ENCODE measurements at regions not wholly inside any gene's neighbourhood (a gene's known extent, or its start where the extent isn't known, plus 50 kb on each side); places are given as distances from the start of the nearest gene placed in this dataset.

- Histone ChIP-seq H3K36me3 (ENCODE audit: control insufficient read depth in 2 of 2, extremely low read depth in 1 of 2, insufficient read depth in 2 of 2, low read length in 2 of 2) (no peaks in the 10 kb centered on the region), H3K4me1 (ENCODE audit: control insufficient read depth, extremely low read depth, insufficient read depth, low read length) (peaks cover 68% of the 10 kb centered on the region), H3K4me2 (ENCODE audit: insufficient read depth, low read length) (peak overlapping the region; percentile 32), H3K9me1 (replicated peaks; ENCODE audit: control insufficient read depth, extremely low read depth, insufficient read depth, low read length) (no peaks in the 10 kb centered on the region), H3K4me3 (replicated peaks in 1 of 3; ENCODE audit: insufficient read depth in 1 of 3, low read depth in 1 of 3, low read length in 3 of 3) (no peak overlapping the region), H3K9me3 (replicated peaks; ENCODE audit: control insufficient read depth, insufficient read depth, low read length) (no peaks in the 10 kb centered on the region), H3K27me3 (ENCODE audit: control insufficient read depth in 2 of 2, insufficient read depth in 2 of 2, low read length in 2 of 2) (no peaks in the 10 kb centered on the region), H3K79me2 (ENCODE audit: control insufficient read depth, insufficient read depth, low read length) (peaks cover 3% of the 10 kb centered on the region), H2AFZ (ENCODE audit: low read depth, low read length) (no peak overlapping the region), H4K20me1 (replicated peaks; ENCODE audit: control insufficient read depth, extremely low read depth, insufficient read depth, low read length) (no peaks in the 10 kb centered on the region), H3K27ac (ENCODE audit: insufficient read depth, low read depth, low read length) (peak overlapping the region; percentile 100), H3K9ac (replicated peaks; ENCODE audit: extremely low read depth, insufficient read depth, low read length) (peak overlapping the region; percentile 87)
- CTCF ChIA-PET, result no interaction called here
- peak; percentile 24 for FAIRE-seq
- no TSS peak for BruUV-seq (replicated peaks)
- dilution Hi-C loops (cut with MboI; ENCODE audit: extremely low pct_ligation_motif_present, low sequenced_read_pairs) (no loop called here), intact Hi-C loops (cut with micrococcal nuclease) (no loop called here)
- no peak for DNase-seq (ENCODE audit: low read depth, low spot score)
- TF ChIP-seq POLR2AphosphoS5 (IDR thresholded peaks at IDR 0.05; ENCODE audit: insufficient read depth, low read depth, low read length), result no peak
- TF ChIP-seq FOS (IDR thresholded peaks at IDR 0.05; ENCODE audit: borderline replicate concordance, insufficient read depth, low read length), result no peak
- TF ChIP-seq MYC (IDR thresholded peaks at IDR 0.05; ENCODE audit: low read depth, low read length), result no peak
- POLR2A ChIA-PET, result no interaction called here
Measured at GRCh38 chr12:65653946-65654629, 170.2 kb upstream of the HMGA2 start.

GRCh38 chr12:65655074-65655493 is 169.2 kb upstream of the HMGA2 start:
- Histone ChIP-seq H3K9me3 (replicated peaks; ENCODE audit: control insufficient read depth, insufficient read depth, low read length) (no peaks in the 10 kb centered on the region), H3K9me1 (replicated peaks; ENCODE audit: control insufficient read depth, extremely low read depth, insufficient read depth, low read length) (no peaks in the 10 kb centered on the region), H3K9ac (replicated peaks; ENCODE audit: extremely low read depth, insufficient read depth, low read length) (peak overlapping the region; percentile 87), H3K27me3 (ENCODE audit: control insufficient read depth in 2 of 2, insufficient read depth in 2 of 2, low read length in 2 of 2) (no peaks in the 10 kb centered on the region), H4K20me1 (replicated peaks; ENCODE audit: control insufficient read depth, extremely low read depth, insufficient read depth, low read length) (no peaks in the 10 kb centered on the region), H3K36me3 (ENCODE audit: control insufficient read depth in 2 of 2, extremely low read depth in 1 of 2, insufficient read depth in 2 of 2, low read length in 2 of 2) (peaks cover 0 to 2% of the 10 kb centered on the region in 2 experiments), H3K4me3 (replicated peaks in 1 of 3; ENCODE audit: insufficient read depth in 1 of 3, low read depth in 1 of 3, low read length in 3 of 3) (peak overlapping the region in 2 of 3 experiments; percentile 50 to 52), H3K4me2 (ENCODE audit: insufficient read depth, low read length) (peak overlapping the region; percentile 90), H3K27ac (ENCODE audit: insufficient read depth, low read depth, low read length) (peak overlapping the region; percentile 100), H2AFZ (ENCODE audit: low read depth, low read length) (peak overlapping the region; percentile 70), H3K79me2 (ENCODE audit: control insufficient read depth, insufficient read depth, low read length) (peaks cover 3% of the 10 kb centered on the region), H3K4me1 (ENCODE audit: control insufficient read depth, extremely low read depth, insufficient read depth, low read length) (peaks cover 69% of the 10 kb centered on the region)
- no TSS peak for BruUV-seq (replicated peaks)
- CTCF ChIA-PET, result no interaction called here
- dilution Hi-C loops (cut with MboI; ENCODE audit: extremely low pct_ligation_motif_present, low sequenced_read_pairs), result no loop called here
- peak; percentile 71 for TF ChIP-seq POLR2AphosphoS5 (IDR thresholded peaks at IDR 0.05; ENCODE audit: insufficient read depth, low read depth, low read length)
- TF ChIP-seq EZH2 (IDR thresholded peaks at IDR 0.05; ENCODE audit: borderline replicate concordance, low read depth, low read length, severe bottlenecking), result no peak
- no peak for TF ChIP-seq MAX (IDR thresholded peaks at IDR 0.05; ENCODE audit: insufficient read depth, insufficient read length)
- TF ChIP-seq MYC (IDR thresholded peaks at IDR 0.05; ENCODE audit: low read depth, low read length), result no peak
- peak; percentile 88 for TF ChIP-seq GATA2 (IDR thresholded peaks at IDR 0.05; ENCODE audit: insufficient read depth, insufficient read length, low read depth, low read length)
- peak; percentile 92 for TF ChIP-seq FOS (IDR thresholded peaks at IDR 0.05; ENCODE audit: borderline replicate concordance, insufficient read depth, low read length)
- TF ChIP-seq JUN (IDR thresholded peaks at IDR 0.05; ENCODE audit: borderline replicate concordance, insufficient read depth, insufficient read length, low read depth), result peak; percentile 9
- peak; percentile 71 for TF ChIP-seq POLR2A (IDR thresholded peaks at IDR 0.05; ENCODE audit: low read depth, low read length)
- TF ChIP-seq CTCF (IDR thresholded peaks at IDR 0.05; ENCODE audit: extremely low read depth in 1 of 2, insufficient read depth in 1 of 2, low read depth in 1 of 2, low read length in 2 of 2), result no peak
- FAIRE-seq, result no peak
- DNase-seq (ENCODE audit: low read depth, low spot score), result peak; percentile 59
- intact Hi-C loops (cut with micrococcal nuclease), result loop anchor here (5.0 kb wide), 2 partner anchors 223 to 292 kb away; no protein-coding TSS in a partner anchor
- POLR2A ChIA-PET, result no interaction called here
